Keratinocyte (primary cell): ENCODE measurements at regions not wholly inside any gene's neighbourhood (a gene's known extent, or its start where the extent isn't known, plus 50 kb on each side); places are given as distances from the start of the nearest gene placed in this dataset.

Experiments
- DNase-seq: peaks from one replicate; pipeline ENCODE4 v3.0.0-alpha.2; 2011; ENCODE audit warnings: low read depth, missing footprints, low spot score
- FAIRE-seq: peaks from 2 replicates; lab custom pipeline; 2011; peaks lifted over from hg19 to GRCh38; lab: Jason Lieb, UNC
- H2AFZ ChIP-seq: 2 replicates; pipeline ENCODE4 v1.6.0; 2012; ENCODE audit warnings: low read length, control low read depth, inconsistent platforms; ENCODE audit not compliant: control insufficient read depth
- H3K27ac ChIP-seq: 2 replicates; pipeline ENCODE4 v1.5.1; 2011; ENCODE audit warnings: low read length; ENCODE audit not compliant: control insufficient read depth, insufficient read depth
- H3K27me3 ChIP-seq: 3 replicates; pipeline ENCODE4 v1.6.0; 2011; ENCODE audit warnings: low read length; ENCODE audit not compliant: control insufficient read depth, insufficient read depth; ENCODE audit errors: extremely low read depth
- H3K36me3 ChIP-seq, 2 experiments: 2 replicates in 1 of 2; 3 replicates in 1 of 2; pipeline ENCODE4 v1.5.1; 2011; ENCODE audit warnings: low read length in 2 of 2, mild to moderate bottlenecking in 1 of 2; ENCODE audit not compliant: control insufficient read depth in 2 of 2, insufficient read depth in 2 of 2; ENCODE audit errors: extremely low read depth in 1 of 2
- H3K4me1 ChIP-seq: 3 replicates; pipeline ENCODE4 v1.5.1; 2011; ENCODE audit warnings: low read length; ENCODE audit not compliant: control insufficient read depth, insufficient read depth; ENCODE audit errors: extremely low read depth
- H3K4me2 ChIP-seq: 3 replicates; pipeline ENCODE4 v1.6.0; 2011; ENCODE audit warnings: low read depth, low read length; ENCODE audit not compliant: control insufficient read depth, insufficient read depth; ENCODE audit errors: extremely low read depth
- H3K4me3 ChIP-seq, 3 experiments: fragments of 200-600 bp in 1 of 3; sonication (generic) in 1 of 3; 2 replicates in 2 of 3; 3 replicates in 1 of 3; pipeline ENCODE4 v1.5.1; 2011 to 2016; ENCODE audit warnings: low read length in 3 of 3, mild to moderate bottlenecking in 3 of 3, control low read depth in 2 of 3, inconsistent platforms in 1 of 3, low read depth in 1 of 3, mixed read lengths in 1 of 3, mixed run types in 1 of 3, moderate library complexity in 1 of 3; ENCODE audit not compliant: control insufficient read depth in 2 of 3, insufficient read depth in 2 of 3; ENCODE audit errors: extremely low read depth in 1 of 3
- H3K79me2 ChIP-seq: 2 replicates; pipeline ENCODE4 v1.6.0; 2012; ENCODE audit warnings: low read length; ENCODE audit not compliant: control insufficient read depth, insufficient read depth
- H3K9ac ChIP-seq: 3 replicates; pipeline ENCODE4 v1.6.0; 2011; ENCODE audit warnings: low read length; ENCODE audit not compliant: control insufficient read depth, insufficient read depth; ENCODE audit errors: extremely low read depth
- H3K9me1 ChIP-seq: 3 replicates; pipeline ENCODE4 v1.6.0; 2011; ENCODE audit warnings: low read length; ENCODE audit not compliant: control insufficient read depth, insufficient read depth; ENCODE audit errors: extremely low read depth
- H3K9me3 ChIP-seq: 2 replicates; pipeline ENCODE4 v1.5.1; 2012; ENCODE audit warnings: low read depth, low read length; ENCODE audit not compliant: control insufficient read depth
- H4K20me1 ChIP-seq: 3 replicates; pipeline ENCODE4 v1.6.0; 2011; ENCODE audit warnings: low read length; ENCODE audit not compliant: control insufficient read depth, insufficient read depth; ENCODE audit errors: extremely low read depth
- EZH2 ChIP-seq: IDR thresholded peaks from one replicate; pipeline ENCODE4 v1.6.1; 2012; ENCODE audit warnings: inconsistent platforms, mild to moderate bottlenecking, low read length, moderate library complexity
- dilution Hi-C: fragments of 300-500 bp; cut with MboI; formaldehyde crosslinking; loops from one replicate; pipeline ENCODE4 v1.7.0; 2020; ENCODE audit warnings: low sequenced_read_pairs; ENCODE audit not compliant: extremely low pct_ligation_motif_present
- TF ChIP-seq, protein P1 (sequence below), 3 experiments: IDR thresholded peaks in 1 of 3; conservative IDR thresholded peaks in 1 of 3; optimal IDR thresholded peaks in 1 of 3; 2 replicates in 2 of 3; 3 replicates in 1 of 3; pipeline versions ENCODE3 to v1.5.1; 2011; ENCODE audit warnings: low read length in 3 of 3, mild to moderate bottlenecking in 3 of 3, moderate library complexity in 2 of 3, control low read depth in 1 of 3, inconsistent platforms in 1 of 3; ENCODE audit not compliant: insufficient read depth in 2 of 3; ENCODE audit errors: extremely low read depth in 1 of 3

DNA sequence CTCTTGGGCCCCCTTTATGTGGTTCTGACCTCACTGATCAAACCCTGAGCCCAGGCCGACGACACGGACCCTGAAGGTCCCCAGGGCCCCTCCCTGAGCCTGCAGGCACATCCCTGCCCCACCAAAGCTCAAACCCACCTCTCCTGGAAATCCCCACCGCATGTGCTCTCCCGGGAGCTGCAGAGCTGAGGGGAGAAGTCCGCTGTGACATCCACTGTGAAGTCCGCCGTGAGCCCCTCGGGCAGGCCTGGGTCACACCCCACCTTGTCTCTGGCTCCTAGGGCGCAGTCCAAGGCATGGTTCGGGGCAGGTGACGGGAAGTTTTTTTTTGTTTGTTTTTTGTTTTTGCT, 100.2 kb downstream of the MICALL2 start:
- H3K27me3 ChIP-seq: peaks cover 11% of the 10 kb centered on the region
- FAIRE-seq: no peak
- DNase-seq: no peak
- no peak overlapping the region for H3K9ac ChIP-seq
- no peaks in the 10 kb centered on the region for H4K20me1 ChIP-seq
- H3K9me1 ChIP-seq: no peaks in the 10 kb centered on the region
- H2AFZ ChIP-seq: no peak overlapping the region
- H3K9me3 ChIP-seq: no peaks in the 10 kb centered on the region
- dilution Hi-C loops: no loop called here
- no peaks in the 10 kb centered on the region for H3K79me2 ChIP-seq
- no peak overlapping the region for H3K4me3 ChIP-seq
- H3K4me1 ChIP-seq: no peaks in the 10 kb centered on the region
- TF ChIP-seq, protein P1, sequence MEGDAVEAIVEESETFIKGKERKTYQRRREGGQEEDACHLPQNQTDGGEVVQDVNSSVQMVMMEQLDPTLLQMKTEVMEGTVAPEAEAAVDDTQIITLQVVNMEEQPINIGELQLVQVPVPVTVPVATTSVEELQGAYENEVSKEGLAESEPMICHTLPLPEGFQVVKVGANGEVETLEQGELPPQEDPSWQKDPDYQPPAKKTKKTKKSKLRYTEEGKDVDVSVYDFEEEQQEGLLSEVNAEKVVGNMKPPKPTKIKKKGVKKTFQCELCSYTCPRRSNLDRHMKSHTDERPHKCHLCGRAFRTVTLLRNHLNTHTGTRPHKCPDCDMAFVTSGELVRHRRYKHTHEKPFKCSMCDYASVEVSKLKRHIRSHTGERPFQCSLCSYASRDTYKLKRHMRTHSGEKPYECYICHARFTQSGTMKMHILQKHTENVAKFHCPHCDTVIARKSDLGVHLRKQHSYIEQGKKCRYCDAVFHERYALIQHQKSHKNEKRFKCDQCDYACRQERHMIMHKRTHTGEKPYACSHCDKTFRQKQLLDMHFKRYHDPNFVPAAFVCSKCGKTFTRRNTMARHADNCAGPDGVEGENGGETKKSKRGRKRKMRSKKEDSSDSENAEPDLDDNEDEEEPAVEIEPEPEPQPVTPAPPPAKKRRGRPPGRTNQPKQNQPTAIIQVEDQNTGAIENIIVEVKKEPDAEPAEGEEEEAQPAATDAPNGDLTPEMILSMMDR (optimal IDR thresholded peaks at IDR 0.05 in 1 of 3, IDR thresholded peaks at IDR 0.05 in 1 of 3, conservative IDR thresholded peaks at IDR 0.05 in 1 of 3; ENCODE audit: extremely low read depth in 1 of 3, insufficient read depth in 2 of 3, low read length in 3 of 3): no peak
- TF ChIP-seq EZH2: no peak
- H3K4me2 ChIP-seq: no peak overlapping the region
- no peak overlapping the region for H3K27ac ChIP-seq
- no peaks in the 10 kb centered on the region for H3K36me3 ChIP-seq

DNA sequence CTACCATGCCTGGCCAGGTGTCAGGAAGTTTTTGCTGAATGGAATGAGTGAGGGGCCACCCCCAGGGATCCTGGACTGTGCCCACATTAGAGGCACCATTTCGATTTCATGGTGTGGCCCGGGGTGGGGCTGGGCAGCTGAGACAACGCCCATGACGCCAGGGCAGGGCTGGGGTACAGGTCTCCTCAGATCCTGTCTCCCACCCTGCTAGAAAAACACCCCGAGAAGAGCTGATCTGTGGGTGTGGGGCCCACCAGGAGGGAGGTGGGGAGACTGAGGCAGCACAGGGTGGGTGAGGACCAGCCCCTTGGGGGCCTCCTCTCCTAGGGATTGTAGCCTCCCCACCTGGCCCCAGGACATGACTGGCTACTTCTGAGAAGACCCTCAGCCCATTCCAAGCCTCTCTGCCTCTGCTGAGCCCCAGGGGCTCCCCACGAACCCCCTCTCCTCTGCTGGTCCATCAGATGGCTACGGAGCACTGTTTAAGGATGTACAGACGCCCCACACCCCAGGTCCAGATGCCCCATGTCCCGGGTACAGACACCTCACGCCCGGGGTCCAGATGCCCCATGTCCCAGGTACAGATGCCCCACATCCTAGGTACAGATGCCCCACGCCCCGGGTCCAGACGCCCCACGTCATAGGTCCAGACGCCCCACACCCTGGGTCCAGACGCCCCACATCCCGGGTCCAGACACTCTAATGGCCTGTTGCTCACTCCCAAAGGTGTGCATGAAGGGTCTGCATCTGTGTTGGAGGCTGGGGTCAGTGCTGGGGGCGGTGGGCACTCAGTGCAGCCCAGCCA, 99.4 kb downstream of the MICALL2 start:
- DNase-seq: no peak
- no peak for TF ChIP-seq EZH2
- Histone ChIP-seq H3K9me3 (no peaks in the 10 kb centered on the region), H3K9ac (no peak overlapping the region), H3K79me2 (no peaks in the 10 kb centered on the region), H3K27ac (no peak overlapping the region), H3K4me1 (no peaks in the 10 kb centered on the region), H3K4me2 (no peak overlapping the region), H3K4me3 (no peak overlapping the region), H3K36me3 (no peaks in the 10 kb centered on the region), H4K20me1 (no peaks in the 10 kb centered on the region), H3K27me3 (peaks cover 11% of the 10 kb centered on the region), H2AFZ (no peak overlapping the region), H3K9me1 (no peaks in the 10 kb centered on the region)
- dilution Hi-C loops: no loop called here
- FAIRE-seq: no peak
